ENCODE measurements at regions not wholly inside any gene's neighbourhood (a gene's known extent, or its start where the extent isn't known, plus 50 kb on each side); places are given as distances from the start of the nearest gene placed in this dataset.
A peak's percentile ranks its signal among the peaks of the same experiment; 100 is the strongest.
"Not testable (repeated sequence)": the region's sequence is repeated elsewhere in the genome, so short reads cannot be mapped to it uniquely, and the experiment has no call there.

- H3K9me3 Mint-ChIP-seq (ENCODE audit: unreplicated experiment): no peaks in the 10 kb centered on the region
- DNase-seq (ENCODE audit: extremely low spot score, unreplicated experiment): peak; percentile 72
- H3K27ac Mint-ChIP-seq (ENCODE audit: unreplicated experiment): no peak overlapping the region
- no peak for TF ChIP-seq CTCF (IDR thresholded peaks at IDR 0.05)
- H3K36me3 Mint-ChIP-seq (ENCODE audit: unreplicated experiment): no peaks in the 10 kb centered on the region
- H3K4me3 Mint-ChIP-seq (ENCODE audit: unreplicated experiment): no peak overlapping the region
- peaks cover 35% of the 10 kb centered on the region for H3K27me3 Mint-ChIP-seq (ENCODE audit: unreplicated experiment)
- H3K4me1 Mint-ChIP-seq (ENCODE audit: unreplicated experiment): no peaks in the 10 kb centered on the region
Observed at GRCh38 chr5:1655496-1656270, 131.9 kb upstream of the LPCAT1 start.

GRCh38 chr5:1654786-1655495 lies 131.2 kb upstream of the LPCAT1 start:
- Mint-ChIP-seq H3K27ac (ENCODE audit: unreplicated experiment) (no peak overlapping the region), H3K27me3 (ENCODE audit: unreplicated experiment) (peaks cover 41% of the 10 kb centered on the region), H3K9me3 (ENCODE audit: unreplicated experiment) (no peaks in the 10 kb centered on the region), H3K4me3 (ENCODE audit: unreplicated experiment) (no peak overlapping the region), H3K36me3 (ENCODE audit: unreplicated experiment) (no peaks in the 10 kb centered on the region), H3K4me1 (ENCODE audit: unreplicated experiment) (no peaks in the 10 kb centered on the region)
- peak; percentile 71 for DNase-seq (ENCODE audit: extremely low spot score, unreplicated experiment)
- TF ChIP-seq CTCF (IDR thresholded peaks at IDR 0.05): no peak

GRCh38 chr5:1653698-1654651 lies 130.2 kb upstream of the LPCAT1 start:
- not testable (repeated sequence) for H3K4me3 Mint-ChIP-seq (ENCODE audit: unreplicated experiment); H3K36me3 Mint-ChIP-seq (ENCODE audit: unreplicated experiment); H3K27ac Mint-ChIP-seq (ENCODE audit: unreplicated experiment); H3K9me3 Mint-ChIP-seq (ENCODE audit: unreplicated experiment); H3K4me1 Mint-ChIP-seq (ENCODE audit: unreplicated experiment)
- H3K27me3 Mint-ChIP-seq (ENCODE audit: unreplicated experiment): peaks cover 44% of the 10 kb centered on the region
- TF ChIP-seq CTCF (IDR thresholded peaks at IDR 0.05): peak; percentile 59
- peak; percentile 81 for DNase-seq (ENCODE audit: extremely low spot score, unreplicated experiment)

DNA sequence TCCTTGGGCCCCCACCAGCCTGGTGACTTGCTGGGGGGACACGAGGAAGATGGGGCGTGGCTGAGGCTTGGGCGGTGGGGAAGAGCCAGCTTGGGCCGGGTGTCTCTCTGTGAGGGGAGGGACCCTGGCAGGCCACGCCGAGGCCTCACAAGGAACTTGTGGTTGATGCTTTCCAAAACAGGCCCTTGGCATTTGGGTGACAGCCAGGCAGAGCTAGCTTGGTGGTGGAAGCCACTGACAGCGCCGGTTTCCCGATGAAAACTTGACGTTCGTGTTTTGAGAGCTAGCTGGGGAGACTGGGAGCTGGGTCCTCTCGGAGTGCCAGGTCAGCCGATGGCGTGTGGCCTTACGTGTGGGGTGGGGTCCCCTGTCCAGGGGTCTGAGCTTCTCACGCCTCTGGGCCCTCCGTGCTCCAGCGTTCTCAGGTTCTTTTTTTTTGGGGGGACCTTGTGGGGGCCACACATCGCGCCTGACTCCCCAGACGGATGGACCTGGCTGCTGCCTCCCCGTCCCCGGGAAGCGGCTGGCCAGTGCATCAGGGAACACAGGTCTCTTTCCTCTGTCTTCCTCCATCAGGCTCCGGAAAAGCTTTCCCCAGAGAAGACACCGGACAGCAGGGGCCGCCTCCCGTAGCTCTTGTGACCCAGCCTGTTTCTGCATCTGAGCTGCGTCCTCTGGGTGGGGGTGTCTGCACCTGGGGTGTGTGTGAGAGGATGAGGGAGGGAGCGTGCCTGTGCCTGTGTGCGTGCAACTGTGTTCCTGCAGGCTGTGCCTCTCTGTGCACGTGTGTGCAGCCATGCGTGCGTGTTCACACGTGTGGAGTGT lies 129.3 kb upstream of the LPCAT1 start:
- Mint-ChIP-seq H3K9me3 (ENCODE audit: unreplicated experiment) (no peaks in the 10 kb centered on the region), H3K36me3 (ENCODE audit: unreplicated experiment) (no peaks in the 10 kb centered on the region), H3K27ac (ENCODE audit: unreplicated experiment) (no peak overlapping the region), H3K4me1 (ENCODE audit: unreplicated experiment) (no peaks in the 10 kb centered on the region), H3K4me3 (ENCODE audit: unreplicated experiment) (no peak overlapping the region), H3K27me3 (ENCODE audit: unreplicated experiment) (peaks cover 37% of the 10 kb centered on the region)
- peak; percentile 68 for DNase-seq (ENCODE audit: extremely low spot score, unreplicated experiment)
- TF ChIP-seq CTCF (IDR thresholded peaks at IDR 0.05): no peak
